NCI-H1930 (cell line): ENCODE measurements at regions not wholly inside any gene's neighbourhood (a gene's known extent, or its start where the extent isn't known, plus 50 kb on each side); places are given as distances from the start of the nearest gene placed in this dataset.
"Not testable (repeated sequence)": the region's sequence is repeated elsewhere in the genome, so short reads cannot be mapped to it uniquely, and the experiment has no call there.

ENCODE experiments used
- DNase-seq, 2 experiments: peaks; one replicate each; lab custom pipeline; 2025; lab: John Stamatoyannopoulos, UW

GRCh38 chr3:29141197-29141917, 139.5 kb upstream of the RBMS3 start:
- no peak for DNase-seq

- DNase-seq, result no peak
Observed at GRCh38 chr3:29141918-29142275, 139.0 kb upstream of the RBMS3 start.

- DNase-seq, result no peak
Observed at GRCh38 chr3:29143151-29143550, 137.7 kb upstream of the RBMS3 start.

- no peak for DNase-seq
Observed at GRCh38 chr3:29144361-29144760, 136.5 kb upstream of the RBMS3 start.

GRCh38 chr3:29144807-29145206, 136.1 kb upstream of the RBMS3 start:
- no peak for DNase-seq

- DNase-seq, result no peak
Observed at GRCh38 chr3:29145360-29145759, 135.5 kb upstream of the RBMS3 start.

- DNase-seq, result no peak
Observed at GRCh38 chr3:29152379-29152778, 128.5 kb upstream of the RBMS3 start.

- no peak for DNase-seq
Observed at GRCh38 chr3:29153811-29154210, 127.1 kb upstream of the RBMS3 start.

- no peak for DNase-seq
Observed at GRCh38 chr3:29156086-29156715, 124.7 kb upstream of the RBMS3 start.

- DNase-seq, result no peak
Observed at GRCh38 chr3:29164825-29165224, 116.0 kb upstream of the RBMS3 start.

- no peak for DNase-seq
Observed at GRCh38 chr3:29167180-29167579, 113.7 kb upstream of the RBMS3 start.

GRCh38 chr3:29168081-29168480, 112.8 kb upstream of the RBMS3 start:
- DNase-seq, result no peak

- no peak for DNase-seq
Observed at GRCh38 chr3:29168696-29169095, 112.2 kb upstream of the RBMS3 start.

GRCh38 chr3:29169451-29169850, 111.4 kb upstream of the RBMS3 start:
- DNase-seq, result no peak

- DNase-seq, result no peak
Observed at GRCh38 chr3:29171043-29171990, 109.6 kb upstream of the RBMS3 start.

- DNase-seq, result no peak
Observed at GRCh38 chr3:29176501-29176900, 104.4 kb upstream of the RBMS3 start.

- no peak for DNase-seq
Observed at GRCh38 chr3:29178809-29179793, 101.8 kb upstream of the RBMS3 start.

GRCh38 chr3:29181149-29181780, 99.6 kb upstream of the RBMS3 start:
- DNase-seq, result no peak

GRCh38 chr3:29181872-29182271, 99.0 kb upstream of the RBMS3 start:
- DNase-seq, result no peak

GRCh38 chr3:29182828-29183227, 98.0 kb upstream of the RBMS3 start:
- not testable (repeated sequence) for DNase-seq
